CD4-positive, alpha-beta T cell treated with Interferon alpha-2 for 1 hour (primary cell): ENCODE measurements at regions not wholly inside any gene's neighbourhood (a gene's known extent, or its start where the extent isn't known, plus 50 kb on each side); places are given as distances from the start of the nearest gene placed in this dataset.
"Not testable (repeated sequence)": the region's sequence is repeated elsewhere in the genome, so short reads cannot be mapped to it uniquely, and the experiment has no call there.

Experiments
- DNase-seq, 2 donors: peaks; one replicate each; pipeline ENCODE4 v3.0.0-alpha.2; 2020 to 2022

DNA sequence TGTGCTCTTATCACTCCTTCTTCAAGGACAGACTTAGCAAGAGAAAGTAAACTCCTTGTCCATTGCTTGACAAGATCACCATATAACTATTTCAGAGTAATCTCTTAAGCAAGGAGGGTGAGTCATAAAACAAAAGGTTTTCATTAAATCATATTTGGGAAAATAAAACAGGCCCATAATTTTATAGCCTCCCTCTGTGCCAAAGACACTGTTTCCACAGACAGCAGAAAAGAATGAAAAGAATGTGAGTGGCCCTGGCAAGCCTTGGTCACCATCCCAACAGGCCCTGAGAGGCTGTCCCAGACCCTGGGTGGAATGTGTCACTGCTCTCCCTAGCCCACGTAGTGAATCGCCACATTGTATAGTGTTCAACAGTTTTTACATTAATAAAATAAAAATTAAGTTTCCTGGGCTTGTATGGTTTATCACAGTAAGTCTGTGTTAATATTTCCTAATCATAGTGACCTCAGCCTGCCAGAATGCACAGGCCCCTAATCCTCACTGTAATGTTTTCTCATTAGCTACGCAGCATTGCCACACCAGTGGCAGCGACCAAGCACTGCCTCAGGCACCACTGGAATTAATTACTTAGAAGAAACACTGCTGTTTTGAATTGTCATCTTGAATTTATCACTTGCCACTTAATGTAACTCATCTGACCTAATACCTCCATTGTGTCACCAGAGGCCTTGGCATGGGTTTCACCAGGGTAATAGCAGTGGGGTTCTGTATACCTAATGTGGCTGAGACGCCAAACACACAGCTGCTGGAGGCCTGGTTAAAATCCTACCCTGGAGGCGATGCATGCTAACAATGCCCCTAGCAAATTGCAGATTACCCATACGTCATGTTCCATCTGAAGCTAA is 401.9 kb downstream of the LNPK start:
- DNase-seq: no peak

GRCh38 chr2:175597286-175597685 is 404.8 kb downstream of the LNPK start:
- no peak for DNase-seq

- no peak for DNase-seq
Measured at GRCh38 chr2:175595139-175595538, 406.9 kb downstream of the LNPK start.

GRCh38 chr2:175593686-175594525 is 408.2 kb downstream of the LNPK start:
- not testable (repeated sequence) for DNase-seq

GRCh38 chr2:175588213-175588612 is 406.7 kb upstream of the ATP5MC3 start:
- not testable (repeated sequence) for DNase-seq

GRCh38 chr2:175585496-175585895 is 404.0 kb upstream of the ATP5MC3 start:
- no peak for DNase-seq

DNA sequence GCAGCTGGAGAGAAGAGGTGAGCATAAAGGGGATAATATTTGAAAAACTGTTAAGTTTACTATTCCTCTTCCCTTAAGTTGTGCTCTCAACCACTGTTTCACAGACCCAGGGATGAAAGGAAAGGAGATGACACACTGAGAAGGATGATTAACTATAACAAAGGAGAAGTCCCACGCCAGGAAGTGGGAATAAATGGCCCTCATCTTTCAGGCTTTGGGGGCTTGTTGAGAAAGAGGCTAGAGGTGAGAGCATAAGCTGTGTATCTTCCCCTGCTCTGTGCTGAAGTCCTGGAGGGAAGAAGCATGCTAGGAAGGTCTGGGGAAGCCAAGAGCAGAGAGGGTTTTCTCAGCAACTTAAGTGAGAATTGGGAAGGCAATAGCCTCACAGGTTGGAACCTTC is 399.1 kb upstream of the ATP5MC3 start:
- DNase-seq: no peak

- DNase-seq: no peak
Measured at GRCh38 chr2:175579646-175580045, 398.1 kb upstream of the ATP5MC3 start.

GRCh38 chr2:175577368-175577970 is 396.0 kb upstream of the ATP5MC3 start:
- no peak for DNase-seq

DNA sequence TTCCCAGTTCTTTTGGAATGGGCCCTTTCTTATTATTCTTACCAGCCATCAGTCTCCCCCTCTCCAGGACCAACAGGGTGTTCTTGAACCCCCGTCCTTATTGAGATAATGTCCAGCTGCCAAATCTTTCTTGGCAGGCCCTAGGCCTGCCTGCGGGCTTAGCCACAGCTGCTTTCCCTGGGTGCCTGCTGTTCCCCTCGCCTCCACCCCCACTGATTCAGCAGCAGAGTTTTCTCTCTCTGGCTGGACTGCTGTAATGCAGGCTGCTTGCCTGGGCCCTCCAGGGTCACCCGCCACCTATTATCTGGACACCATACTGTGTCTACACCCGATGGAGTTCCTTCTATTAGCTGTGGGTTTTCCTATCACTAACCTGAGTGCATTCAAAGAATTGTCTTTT is 395.4 kb upstream of the ATP5MC3 start:
- no peak for DNase-seq

DNA sequence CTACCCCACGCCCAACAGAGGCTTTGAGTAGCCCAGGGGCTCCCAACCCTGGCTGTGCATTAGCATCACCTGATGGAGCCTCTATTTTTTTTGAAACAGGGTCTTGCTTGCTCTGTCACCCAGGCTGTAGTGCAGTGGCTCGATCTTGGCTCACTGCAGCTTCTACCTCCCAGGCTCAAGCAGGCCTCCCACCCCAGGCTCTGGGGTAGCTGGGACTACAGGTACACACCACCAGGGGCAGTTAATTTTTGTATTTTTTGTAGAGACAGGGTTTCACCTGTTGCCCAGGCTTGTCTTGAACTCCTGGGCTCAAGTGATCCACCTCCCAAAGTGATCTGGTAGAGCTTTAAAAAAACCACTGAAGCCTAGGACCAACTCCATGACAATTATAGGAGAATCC is 394.8 kb upstream of the ATP5MC3 start:
- DNase-seq: no peak

DNA sequence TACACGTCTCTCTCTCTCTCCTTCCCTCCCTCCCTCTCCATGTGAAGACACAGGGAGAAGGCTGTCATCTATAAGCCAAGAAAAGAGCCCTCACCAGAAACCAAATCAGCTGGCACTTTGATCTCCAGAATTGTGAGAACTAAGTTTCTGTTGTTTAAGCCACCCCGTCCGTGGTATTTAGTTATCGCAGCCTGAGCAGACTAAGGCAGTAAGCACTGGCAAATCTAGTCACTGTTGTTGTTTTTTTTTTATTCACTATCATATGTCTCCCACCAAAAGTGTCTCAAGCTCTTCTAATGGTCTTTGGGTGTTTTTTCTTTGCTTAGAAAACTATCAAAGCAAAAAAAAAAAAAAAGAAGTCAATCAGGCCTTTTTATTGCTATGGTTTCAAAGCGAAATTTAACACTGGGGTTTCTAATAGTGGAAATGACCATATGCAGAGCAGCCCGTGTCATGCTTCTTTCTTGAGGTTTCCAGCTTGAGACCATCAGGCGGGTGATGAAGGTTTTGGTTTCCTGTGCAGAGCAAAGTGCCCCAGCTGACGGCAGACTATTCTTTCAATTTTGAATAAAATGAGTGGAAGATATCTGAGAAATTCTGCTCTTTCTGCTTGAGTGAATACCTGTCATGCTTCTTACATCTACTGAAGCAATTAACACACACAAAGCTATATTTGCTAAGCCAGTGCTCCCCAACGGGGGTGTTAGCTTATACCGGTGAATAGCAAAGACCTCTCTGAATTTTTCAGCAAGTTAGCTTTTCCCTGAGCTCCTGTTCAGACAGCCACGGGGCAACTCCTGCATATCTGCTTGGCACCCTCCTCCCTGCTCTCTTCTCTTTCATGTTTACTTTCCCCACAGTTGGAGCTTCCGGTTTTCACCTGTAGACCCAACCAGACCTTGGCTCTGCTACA is 394.1 kb upstream of the ATP5MC3 start:
- peak; percentile 17 to 28 for DNase-seq

DNA sequence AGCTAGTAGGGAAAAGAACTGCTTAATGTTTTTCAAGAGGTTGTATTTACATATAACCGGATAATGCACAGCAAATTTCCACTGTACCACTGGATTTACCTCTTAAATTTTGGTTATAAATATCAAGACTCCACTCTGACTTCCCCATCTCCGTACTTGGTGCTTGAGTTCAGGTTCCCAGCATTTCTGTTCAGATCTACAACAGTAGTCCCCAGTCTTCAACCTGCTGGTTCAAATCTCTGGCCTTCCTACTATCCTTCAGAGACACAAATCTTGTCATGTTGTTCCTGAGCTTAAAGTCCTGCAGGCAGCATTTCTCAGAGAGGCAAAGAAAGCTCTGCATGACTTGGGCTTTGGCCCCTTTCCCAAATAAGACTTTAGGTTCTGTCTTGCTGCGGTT is 392.6 kb upstream of the ATP5MC3 start:
- DNase-seq: no peak

DNA sequence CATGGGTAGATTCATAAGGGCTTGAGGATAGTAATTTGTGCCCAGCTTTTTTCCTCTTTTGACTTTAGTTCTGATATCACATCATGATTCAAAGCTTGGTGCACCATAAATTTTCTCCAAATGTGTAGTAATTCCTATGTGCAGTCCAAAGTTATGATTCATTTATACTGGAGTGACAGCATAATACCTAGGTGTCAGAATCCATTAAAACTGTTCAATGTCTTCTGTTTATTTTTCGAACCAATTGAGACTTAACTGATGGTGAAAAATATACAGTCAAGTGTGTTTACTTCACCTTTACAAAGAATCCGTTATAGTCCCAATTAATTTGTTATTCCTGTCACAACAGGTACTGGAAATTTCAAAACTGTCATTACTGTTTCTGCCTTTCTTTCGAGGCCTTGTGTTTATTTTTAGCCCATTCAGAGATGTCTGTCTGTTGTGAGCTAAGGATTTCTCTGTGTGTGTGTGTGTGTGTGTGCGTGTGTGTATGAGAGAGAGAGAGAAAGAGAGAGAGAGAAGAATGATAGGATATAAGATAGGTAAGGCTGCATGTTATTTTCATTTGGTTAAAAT is 389.7 kb upstream of the ATP5MC3 start:
- DNase-seq: no peak

GRCh38 chr2:175568109-175568730 is 386.7 kb upstream of the ATP5MC3 start:
- no peak for DNase-seq

- DNase-seq: no peak
Measured at GRCh38 chr2:175567435-175568061, 386.0 kb upstream of the ATP5MC3 start.

GRCh38 chr2:175560521-175561169 is 379.1 kb upstream of the ATP5MC3 start:
- no peak for DNase-seq

DNA sequence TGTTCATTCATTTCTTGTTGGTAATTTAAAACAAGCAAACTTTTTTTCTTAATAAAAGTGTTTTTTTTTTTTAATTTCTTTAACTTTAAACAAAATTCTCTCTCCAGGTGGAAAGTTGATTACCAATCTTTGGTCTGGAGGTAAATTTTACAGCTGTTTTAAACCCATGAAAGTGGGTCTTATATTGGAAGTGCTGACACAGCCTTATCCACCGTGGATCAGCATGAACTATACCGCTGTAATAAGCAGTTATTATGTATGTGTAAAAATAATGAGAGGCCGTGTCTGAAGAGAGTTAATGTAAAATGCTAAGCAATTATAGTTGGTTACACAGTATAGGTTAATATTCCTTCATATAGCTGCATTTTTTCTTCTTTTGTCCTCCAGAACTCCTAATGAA is 378.1 kb upstream of the ATP5MC3 start:
- DNase-seq: no peak

DNA sequence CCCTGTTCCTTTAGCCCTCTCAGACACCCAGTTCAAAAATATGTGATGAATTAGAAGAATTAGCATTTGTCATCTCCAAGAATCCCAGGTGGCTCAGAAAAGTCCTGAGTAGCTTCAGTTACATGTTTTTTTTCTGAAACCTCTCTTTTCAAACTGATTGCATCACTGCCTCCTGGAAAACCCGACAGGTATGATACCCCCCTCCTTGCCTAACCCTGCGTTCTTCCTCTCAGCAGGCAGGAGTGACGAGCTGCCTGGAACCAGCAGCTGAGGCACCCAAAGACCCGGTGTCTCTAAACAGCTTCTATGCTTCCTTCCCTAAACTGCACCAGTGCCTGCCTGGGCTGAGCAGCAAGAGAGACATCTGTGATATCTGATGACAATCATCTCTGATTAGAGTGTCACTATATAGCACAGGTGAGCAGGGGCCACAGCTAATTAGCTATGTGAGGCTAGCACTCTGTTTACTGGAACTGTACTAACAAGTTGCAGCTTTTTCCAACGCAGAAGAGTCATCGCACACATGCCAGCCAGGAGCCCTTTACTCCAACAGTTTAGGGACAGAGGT is 376.4 kb upstream of the ATP5MC3 start:
- DNase-seq: no peak

DNA sequence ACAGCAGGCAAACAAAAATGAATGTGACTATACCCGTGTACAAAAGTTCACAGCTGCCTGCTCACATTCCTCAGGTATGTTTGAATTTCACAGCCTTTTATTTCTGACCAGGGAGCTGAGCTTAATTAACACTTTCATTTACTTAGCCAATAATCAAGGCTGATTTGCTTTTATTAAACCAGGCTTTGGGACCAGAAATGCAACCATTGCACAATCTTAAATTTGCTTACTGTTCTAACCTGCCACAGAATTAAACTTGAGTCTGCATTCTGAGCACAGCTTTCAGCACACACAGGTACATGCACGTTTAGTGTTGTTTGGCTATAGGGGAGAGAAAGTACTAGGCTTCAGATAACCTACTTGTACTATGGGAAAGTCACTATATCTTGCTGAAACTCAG is 372.4 kb upstream of the ATP5MC3 start:
- no peak for DNase-seq
